ENCODE measurements at regions not wholly inside any gene's neighbourhood (a gene's known extent, or its start where the extent isn't known, plus 50 kb on each side); places are given as distances from the start of the nearest gene placed in this dataset.

- Histone ChIP-seq H3K79me2 (ENCODE audit: low read depth) (no peaks in the 10 kb centered on the region), H3K9me2 (ENCODE audit: insufficient read depth) (no peaks in the 10 kb centered on the region), H3K4me2 (no peak overlapping the region), H4K20me1 (ENCODE audit: insufficient read depth) (no peaks in the 10 kb centered on the region), H3K27ac (no peak overlapping the region), H3K36me3 (ENCODE audit: low read depth) (no peaks in the 10 kb centered on the region), H2AFZ (no peak overlapping the region), H3K4me3 (no peak overlapping the region), H3K4me1 (replicated peaks; ENCODE audit: insufficient read depth) (no peaks in the 10 kb centered on the region), H3K9me3 (ENCODE audit: insufficient read depth, low read depth) (no peaks in the 10 kb centered on the region), H3K27me3 (ENCODE audit: insufficient read depth, low read depth) (no peaks in the 10 kb centered on the region), H3F3A (ENCODE audit: insufficient read depth, low read depth) (no peaks in the 10 kb centered on the region)
- no TSS peak for BruUV-seq (replicated peaks)
- intact Hi-C loops (cut with micrococcal nuclease; ENCODE audit: unreplicated experiment): loop anchor here (10.0 kb wide), 1 partner anchor 785 kb away; no protein-coding TSS in a partner anchor
- ChIA-PET POLR2A (ENCODE audit: unreplicated experiment) (interaction anchor here (0.6 kb wide), 1 partner anchor 9 kb away, joined by 16 read pairs; no protein-coding TSS in a partner anchor), CTCF (interaction anchor here (1.2 kb wide), 1 partner anchor 7 kb away, joined by 5 read pairs; no protein-coding TSS in a partner anchor)
- TF ChIP-seq EZH2 (IDR thresholded peaks at IDR 0.05; ENCODE audit: low read depth) (no peak), CTCF (conservative IDR thresholded peaks at IDR 0.05) (no peak)
- DNase-seq: no peak
Observed at GRCh38 chr3:168959731-168960130, 703.8 kb downstream of the MECOM start.

GRCh38 chr3:168958466-168958865 is 705.0 kb downstream of the MECOM start:
- intact Hi-C loops (cut with micrococcal nuclease; ENCODE audit: unreplicated experiment): loop anchor here (10.0 kb wide), 1 partner anchor 786 kb away; no protein-coding TSS in a partner anchor
- Histone ChIP-seq H3K27ac (no peak overlapping the region), H3K4me2 (no peak overlapping the region), H3F3A (ENCODE audit: insufficient read depth, low read depth) (no peaks in the 10 kb centered on the region), H3K27me3 (ENCODE audit: insufficient read depth, low read depth) (no peaks in the 10 kb centered on the region), H3K79me2 (ENCODE audit: low read depth) (no peaks in the 10 kb centered on the region), H3K9me3 (ENCODE audit: insufficient read depth, low read depth) (no peaks in the 10 kb centered on the region), H3K9me2 (ENCODE audit: insufficient read depth) (no peaks in the 10 kb centered on the region), H3K4me3 (no peak overlapping the region), H4K20me1 (ENCODE audit: insufficient read depth) (no peaks in the 10 kb centered on the region), H3K36me3 (ENCODE audit: low read depth) (no peaks in the 10 kb centered on the region), H3K4me1 (replicated peaks; ENCODE audit: insufficient read depth) (no peaks in the 10 kb centered on the region), H2AFZ (no peak overlapping the region)
- ChIA-PET POLR2A (ENCODE audit: unreplicated experiment) (no interaction called here), CTCF (interaction anchor here (0.6 kb wide), 1 partner anchor 43 kb away, joined by 3 read pairs; no protein-coding TSS in a partner anchor)
- no peak for DNase-seq
- TF ChIP-seq CTCF (conservative IDR thresholded peaks at IDR 0.05) (no peak), EZH2 (IDR thresholded peaks at IDR 0.05; ENCODE audit: low read depth) (no peak)
- no TSS peak for BruUV-seq (replicated peaks)

GRCh38 chr3:168956076-168956475 is 707.4 kb downstream of the MECOM start:
- TF ChIP-seq CTCF (conservative IDR thresholded peaks at IDR 0.05) (no peak), EZH2 (IDR thresholded peaks at IDR 0.05; ENCODE audit: low read depth) (no peak)
- ChIA-PET CTCF (no interaction called here), POLR2A (ENCODE audit: unreplicated experiment) (no interaction called here)
- Histone ChIP-seq H3K79me2 (ENCODE audit: low read depth) (no peaks in the 10 kb centered on the region), H4K20me1 (ENCODE audit: insufficient read depth) (no peaks in the 10 kb centered on the region), H3K9me2 (ENCODE audit: insufficient read depth) (no peaks in the 10 kb centered on the region), H3K9me3 (ENCODE audit: insufficient read depth, low read depth) (no peaks in the 10 kb centered on the region), H3K27ac (no peak overlapping the region), H3K4me1 (replicated peaks; ENCODE audit: insufficient read depth) (peaks cover 19% of the 10 kb centered on the region), H3K36me3 (ENCODE audit: low read depth) (no peaks in the 10 kb centered on the region), H3K4me2 (no peak overlapping the region), H3K27me3 (ENCODE audit: insufficient read depth, low read depth) (no peaks in the 10 kb centered on the region), H2AFZ (no peak overlapping the region), H3F3A (ENCODE audit: insufficient read depth, low read depth) (peaks cover 10% of the 10 kb centered on the region), H3K4me3 (no peak overlapping the region)
- no peak for DNase-seq
- intact Hi-C loops (cut with micrococcal nuclease; ENCODE audit: unreplicated experiment): loop anchor here (10.0 kb wide), 1 partner anchor 789 kb away; no protein-coding TSS in a partner anchor
- BruUV-seq (replicated peaks): no TSS peak

Measured in PC-9 (cell line).